Hematopoietic multipotent progenitor cell treated with erythropoietin and hydrocortisone succinate and interleukin-3 and kit ligand, for 15 days (in vitro differentiated cells): ENCODE measurements at regions not wholly inside any gene's neighbourhood (a gene's known extent, or its start where the extent isn't known, plus 50 kb on each side); places are given as distances from the start of the nearest gene placed in this dataset.

Experiments used
- DNase-seq: peaks from one replicate; pipeline ENCODE4 v3.0.0-alpha.2; 2015; ENCODE audit warnings: low spot score

GRCh38 chrX:57848857-57849256, 61.4 kb downstream of the ZXDA start:
- DNase-seq, result no peak

GRCh38 chrX:57822818-57823217, 87.4 kb downstream of the ZXDA start:
- no peak for DNase-seq

GRCh38 chrX:57822398-57822797, 87.9 kb downstream of the ZXDA start:
- no peak for DNase-seq

- peak; percentile 8 for DNase-seq
Measured at GRCh38 chrX:57821703-57822387, 88.4 kb downstream of the ZXDA start.

GRCh38 chrX:57817302-57817701, 93.0 kb downstream of the ZXDA start:
- no peak for DNase-seq

DNA sequence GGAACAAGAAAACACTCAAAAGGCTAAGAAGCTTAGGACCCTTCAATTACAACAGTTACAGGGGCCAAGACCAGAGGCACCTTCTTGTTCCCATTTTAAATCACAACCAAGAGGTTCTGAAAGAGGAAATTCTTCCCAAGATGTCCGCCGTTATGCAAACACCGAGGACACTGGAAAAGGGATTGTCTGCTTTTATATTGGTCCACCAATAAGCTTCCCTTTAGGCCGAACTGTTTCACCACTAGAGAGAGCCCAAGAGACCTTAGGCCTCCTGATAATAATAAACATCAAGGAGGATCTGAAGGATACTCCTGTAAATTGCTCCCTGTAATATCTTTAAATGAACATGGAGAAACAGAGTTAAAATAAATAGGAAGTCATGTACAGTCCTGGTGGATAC, 92.6 kb upstream of the NLRP2B start:
- no peak for DNase-seq

DNA sequence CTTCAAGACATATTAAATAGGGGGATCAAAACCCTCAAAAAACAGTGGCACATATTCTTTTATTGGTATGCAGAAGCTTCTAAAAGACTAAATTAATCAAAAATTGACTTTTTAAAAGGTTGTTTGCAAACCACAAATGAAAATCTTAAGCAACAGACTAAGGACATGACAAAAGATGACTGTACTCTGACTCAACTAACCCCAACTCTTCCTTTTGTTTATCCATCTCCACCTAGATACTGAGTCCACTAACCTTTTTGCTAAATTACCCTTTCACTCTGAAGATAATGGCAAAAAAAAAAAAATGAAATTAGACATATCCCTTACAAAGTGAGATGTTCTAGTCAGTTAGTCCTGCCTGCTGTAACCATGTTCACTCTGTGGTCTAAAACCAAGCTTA, 91.6 kb upstream of the NLRP2B start:
- no peak for DNase-seq

DNA sequence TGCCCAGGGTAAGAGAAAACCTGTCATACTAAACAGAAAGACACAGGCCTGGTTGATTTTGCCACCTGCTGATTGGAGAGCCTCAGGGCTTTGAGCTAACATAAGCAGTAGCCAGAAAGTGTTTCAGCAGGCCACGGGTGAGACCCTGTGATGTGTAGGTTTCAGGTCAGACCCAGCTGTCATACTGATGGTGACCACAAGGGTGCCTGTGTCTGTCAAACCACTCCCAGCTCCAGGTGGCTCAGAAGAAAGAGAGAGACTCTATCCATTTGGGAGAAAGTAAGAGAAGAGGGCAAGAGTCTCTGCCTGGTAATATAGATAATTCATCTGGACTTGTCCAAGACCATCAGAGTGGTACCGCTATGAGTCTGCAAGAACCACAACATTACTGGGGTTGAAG, 72.8 kb upstream of the NLRP2B start:
- no peak for DNase-seq

DNA sequence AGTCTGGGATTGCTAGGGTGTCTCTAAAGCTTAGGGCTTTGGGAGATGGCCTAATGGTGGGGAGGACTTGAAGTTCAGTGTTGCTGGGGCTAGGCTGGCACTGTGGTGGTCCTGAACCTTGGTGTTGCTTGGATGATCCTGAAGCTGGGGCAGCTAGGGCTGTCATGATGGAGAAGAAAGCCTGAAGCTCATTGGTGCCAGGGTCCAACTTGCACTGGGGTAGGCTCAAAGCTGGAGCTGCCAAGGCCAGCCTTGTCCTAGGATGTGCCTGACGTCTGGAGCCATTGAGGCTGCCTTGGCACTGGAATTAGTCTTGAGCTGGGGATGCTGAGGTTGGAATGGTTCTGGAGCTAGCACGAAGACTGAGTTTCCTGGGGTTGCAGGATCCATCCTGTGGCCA, 61.0 kb upstream of the NLRP2B start:
- no peak for DNase-seq

DNA sequence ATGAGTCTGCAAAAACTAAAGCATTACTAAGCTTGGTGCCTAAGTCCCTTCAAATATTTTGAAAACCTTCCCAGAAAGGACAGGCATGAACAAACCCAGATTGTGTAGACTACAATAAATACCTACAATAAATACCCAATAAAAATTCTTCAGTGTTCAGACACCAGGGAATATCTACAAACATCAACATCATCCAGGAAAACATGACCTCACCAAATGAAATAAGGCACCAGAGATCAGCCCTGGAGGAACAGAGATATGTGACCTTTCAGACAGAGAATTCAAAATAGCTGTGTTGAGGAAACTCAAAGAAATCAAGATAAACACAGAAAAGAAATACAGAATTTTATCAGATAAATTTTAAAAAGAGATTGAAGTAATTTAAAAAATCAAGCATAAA, 57.8 kb upstream of the NLRP2B start:
- DNase-seq, result no peak
